Activated T-cell treated with anti-CD3 and anti-CD28 coated beads, Interleukin-2, amount 50 U/mL, for 24 hours (primary cell): ENCODE measurements at regions not wholly inside any gene's neighbourhood (a gene's known extent, or its start where the extent isn't known, plus 50 kb on each side); places are given as distances from the start of the nearest gene placed in this dataset.
"Not testable (repeated sequence)": the region's sequence is repeated elsewhere in the genome, so short reads cannot be mapped to it uniquely, and the experiment has no call there.

Experiments
- DNase-seq: peaks from one replicate; pipeline ENCODE4 v3.0.0-alpha.2; 2020
- H3K27ac Mint-ChIP-seq: 2 replicates; pipeline ENCODE4 v1.8.0; 2020; ENCODE audit warnings: mild to moderate bottlenecking, mixed read lengths
- H3K27me3 Mint-ChIP-seq: 2 replicates; pipeline ENCODE4 v1.8.0; 2020; ENCODE audit warnings: mixed read lengths
- H3K36me3 Mint-ChIP-seq: 2 replicates; pipeline ENCODE4 v1.8.0; 2020; ENCODE audit warnings: low read depth, mixed read lengths
- H3K4me1 Mint-ChIP-seq: 2 replicates; pipeline ENCODE4 v1.8.0; 2020; ENCODE audit warnings: low read depth, mixed read lengths
- H3K4me3 Mint-ChIP-seq: 2 replicates; pipeline ENCODE4 v1.8.0; 2020; ENCODE audit warnings: mild to moderate bottlenecking, moderate library complexity, mixed read lengths
- H3K9me3 Mint-ChIP-seq: 2 replicates; pipeline ENCODE4 v1.8.0; 2020; ENCODE audit warnings: mixed read lengths

GRCh38 chr3:109877616-109878015, 540.3 kb upstream of the DPPA4 start:
- not testable (repeated sequence) for H3K27me3 Mint-ChIP-seq, H3K4me3 Mint-ChIP-seq, H3K36me3 Mint-ChIP-seq, H3K4me1 Mint-ChIP-seq, H3K27ac Mint-ChIP-seq, H3K9me3 Mint-ChIP-seq, DNase-seq

- Mint-ChIP-seq H3K27ac (no peak overlapping the region), H3K4me3 (no peak overlapping the region), H3K9me3 (peaks cover 10% of the 10 kb centered on the region), H3K27me3 (no peaks in the 10 kb centered on the region), H3K4me1 (peaks cover 4% of the 10 kb centered on the region), H3K36me3 (no peaks in the 10 kb centered on the region)
- DNase-seq, result no peak
Observed at GRCh38 chr3:109882144-109882543, 544.8 kb upstream of the DPPA4 start.

DNA sequence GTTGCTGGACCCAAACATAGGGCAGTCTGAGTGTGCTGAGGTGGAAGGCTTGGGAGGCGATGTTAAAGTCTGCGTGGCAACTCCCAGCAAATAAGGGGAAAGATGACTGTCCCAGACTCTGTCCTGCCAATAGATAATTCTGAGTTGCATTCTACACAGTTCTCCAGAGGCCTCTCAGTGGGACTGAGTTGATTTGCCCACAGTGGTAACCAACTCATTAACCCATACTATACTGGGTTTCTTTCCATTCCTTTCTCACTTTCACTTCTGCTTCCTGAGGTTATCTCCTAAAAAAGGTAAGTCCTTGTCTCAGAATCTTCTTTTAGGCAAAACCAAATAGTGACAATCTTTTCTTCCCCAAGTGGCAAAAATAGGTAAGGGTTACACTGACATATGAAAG, 549.9 kb upstream of the DPPA4 start:
- Mint-ChIP-seq H3K36me3 (no peaks in the 10 kb centered on the region), H3K4me1 (peaks cover 4% of the 10 kb centered on the region), H3K9me3 (peaks cover 12% of the 10 kb centered on the region), H3K27ac (no peak overlapping the region), H3K27me3 (no peaks in the 10 kb centered on the region), H3K4me3 (no peak overlapping the region)
- DNase-seq, result no peak

- Mint-ChIP-seq H3K4me1 (peaks cover 4% of the 10 kb centered on the region), H3K27ac (no peak overlapping the region), H3K9me3 (peaks cover 9% of the 10 kb centered on the region), H3K36me3 (no peaks in the 10 kb centered on the region), H3K27me3 (no peaks in the 10 kb centered on the region), H3K4me3 (no peak overlapping the region)
- DNase-seq, result no peak
Observed at GRCh38 chr3:109888026-109888425, 550.7 kb upstream of the DPPA4 start.

- Mint-ChIP-seq H3K27ac (no peak overlapping the region), H3K4me1 (peaks cover 22% of the 10 kb centered on the region), H3K9me3 (no peaks in the 10 kb centered on the region), H3K4me3 (no peak overlapping the region), H3K27me3 (no peaks in the 10 kb centered on the region), H3K36me3 (no peaks in the 10 kb centered on the region)
- DNase-seq, result no peak
Observed at GRCh38 chr3:109897734-109898133, 560.4 kb upstream of the DPPA4 start.

GRCh38 chr3:109899925-109900324, 562.6 kb upstream of the DPPA4 start:
- Mint-ChIP-seq H3K27me3 (no peaks in the 10 kb centered on the region), H3K9me3 (no peaks in the 10 kb centered on the region), H3K4me3 (no peak overlapping the region), H3K27ac (no peak overlapping the region), H3K36me3 (no peaks in the 10 kb centered on the region), H3K4me1 (peaks cover 22% of the 10 kb centered on the region)
- no peak for DNase-seq

GRCh38 chr3:109900783-109901182, 563.4 kb upstream of the DPPA4 start:
- Mint-ChIP-seq H3K27me3 (no peaks in the 10 kb centered on the region), H3K36me3 (no peaks in the 10 kb centered on the region), H3K4me3 (no peak overlapping the region), H3K9me3 (no peaks in the 10 kb centered on the region), H3K4me1 (peaks cover 22% of the 10 kb centered on the region), H3K27ac (no peak overlapping the region)
- DNase-seq, result no peak

GRCh38 chr3:109902549-109902948, 565.2 kb upstream of the DPPA4 start:
- Mint-ChIP-seq H3K4me3 (no peak overlapping the region), H3K36me3 (no peaks in the 10 kb centered on the region), H3K27me3 (no peaks in the 10 kb centered on the region), H3K27ac (no peak overlapping the region), H3K9me3 (peaks cover 7% of the 10 kb centered on the region), H3K4me1 (peaks cover 22% of the 10 kb centered on the region)
- no peak for DNase-seq

- Mint-ChIP-seq H3K27ac (no peak overlapping the region), H3K9me3 (peaks cover 10% of the 10 kb centered on the region)
- DNase-seq, result no peak
Observed at GRCh38 chr3:109903100-109903499, 565.8 kb upstream of the DPPA4 start.

GRCh38 chr3:109910772-109911171, 573.4 kb upstream of the DPPA4 start:
- Mint-ChIP-seq H3K9me3 (peaks cover 23% of the 10 kb centered on the region), H3K4me1 (no peaks in the 10 kb centered on the region), H3K36me3 (no peaks in the 10 kb centered on the region), H3K4me3 (no peak overlapping the region), H3K27me3 (no peaks in the 10 kb centered on the region), H3K27ac (no peak overlapping the region)
- no peak for DNase-seq

More at GRCh38 chr3:109903100-109903499, 565.8 kb upstream of the DPPA4 start:
- Mint-ChIP-seq H3K27me3 (no peaks in the 10 kb centered on the region), H3K36me3 (no peaks in the 10 kb centered on the region), H3K4me3 (no peak overlapping the region), H3K4me1 (peaks cover 22% of the 10 kb centered on the region)

DNA sequence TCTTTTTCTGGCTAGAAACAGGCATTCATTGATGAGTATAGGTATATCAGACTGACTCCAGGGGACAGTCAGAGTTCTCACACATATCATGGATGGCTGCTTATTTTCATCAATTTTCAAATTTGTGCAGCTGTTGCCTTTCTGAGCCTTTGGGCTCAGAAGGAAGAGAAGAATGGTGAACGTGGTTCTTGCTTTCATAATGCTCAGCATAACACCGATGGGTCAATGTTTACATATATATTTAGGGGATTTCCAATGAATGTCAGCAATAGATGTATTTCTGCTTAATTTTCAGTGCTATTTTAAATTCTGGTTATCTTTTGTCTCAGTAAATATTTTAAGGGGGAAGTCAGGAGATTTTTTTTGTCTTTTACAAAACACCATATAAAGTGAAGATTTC, 581.4 kb upstream of the DPPA4 start:
- H3K4me1 Mint-ChIP-seq, result peaks cover 6% of the 10 kb centered on the region

DNA sequence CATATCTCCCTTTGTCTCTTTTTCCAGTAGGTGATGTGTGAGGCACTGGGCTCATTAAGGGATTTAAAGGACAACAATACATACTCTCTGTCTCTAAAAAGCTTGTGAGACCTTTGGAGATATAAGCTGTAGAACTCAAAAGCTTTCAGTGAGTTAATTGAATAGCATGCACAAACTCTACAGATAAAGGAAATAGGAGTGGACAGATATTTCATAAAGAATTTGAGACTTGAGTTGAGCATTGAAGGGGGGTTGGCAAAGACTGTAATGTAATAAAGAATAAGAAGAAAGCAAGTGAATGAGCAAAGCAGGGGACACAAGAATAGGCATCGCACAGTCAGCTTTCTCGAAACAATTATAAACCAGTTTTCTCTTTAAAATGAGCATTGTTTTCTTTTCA, 583.4 kb upstream of the DPPA4 start:
- Mint-ChIP-seq H3K4me1 (peaks cover 6% of the 10 kb centered on the region), H3K27ac (no peak overlapping the region), H3K9me3 (no peaks in the 10 kb centered on the region), H3K36me3 (no peaks in the 10 kb centered on the region), H3K27me3 (no peaks in the 10 kb centered on the region), H3K4me3 (no peak overlapping the region)
- no peak for DNase-seq

More for the DNA sequence above, 581.4 kb upstream of the DPPA4 start:
- Mint-ChIP-seq H3K27me3 (no peaks in the 10 kb centered on the region), H3K9me3 (peaks cover 6% of the 10 kb centered on the region), H3K27ac (no peak overlapping the region), H3K4me3 (no peak overlapping the region), H3K36me3 (no peaks in the 10 kb centered on the region)
- DNase-seq, result no peak

- DNase-seq, result no peak
- Mint-ChIP-seq H3K4me3 (no peak overlapping the region), H3K36me3 (no peaks in the 10 kb centered on the region), H3K27ac (no peak overlapping the region), H3K4me1 (peaks cover 6% of the 10 kb centered on the region), H3K9me3 (no peaks in the 10 kb centered on the region), H3K27me3 (no peaks in the 10 kb centered on the region)
Observed at GRCh38 chr3:109921509-109921908, 584.2 kb upstream of the DPPA4 start.

GRCh38 chr3:109922856-109923255, 585.5 kb upstream of the DPPA4 start:
- no peaks in the 10 kb centered on the region for H3K27me3 Mint-ChIP-seq
- H3K4me1 Mint-ChIP-seq, result peaks cover 17% of the 10 kb centered on the region
- H3K27ac Mint-ChIP-seq, result no peak overlapping the region
- H3K9me3 Mint-ChIP-seq, result no peaks in the 10 kb centered on the region
- no peak for DNase-seq
- H3K4me3 Mint-ChIP-seq, result no peak overlapping the region
- no peaks in the 10 kb centered on the region for H3K36me3 Mint-ChIP-seq

GRCh38 chr3:109923431-109923830, 586.1 kb upstream of the DPPA4 start:
- no peak for DNase-seq
- Mint-ChIP-seq H3K4me3 (no peak overlapping the region), H3K36me3 (no peaks in the 10 kb centered on the region)

DNA sequence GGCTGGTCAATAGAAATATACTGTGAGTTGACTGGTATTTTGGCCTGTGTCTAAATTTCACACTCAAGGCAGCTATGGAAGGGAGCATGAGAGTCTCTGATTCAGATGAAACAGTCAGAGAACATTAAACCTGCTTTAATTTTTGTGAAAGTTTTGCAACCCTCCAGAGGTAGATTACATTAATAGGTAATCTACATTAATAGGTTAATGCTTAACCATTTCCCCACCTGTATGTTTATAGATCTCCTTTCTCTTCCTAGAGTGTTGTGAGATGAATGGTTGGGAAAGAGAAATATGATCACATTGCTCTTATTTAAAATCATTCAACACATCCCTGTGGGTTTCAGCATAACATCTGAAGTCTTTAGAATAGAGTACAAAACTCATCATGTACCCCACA, 586.9 kb upstream of the DPPA4 start:
- Mint-ChIP-seq H3K36me3 (no peaks in the 10 kb centered on the region), H3K9me3 (no peaks in the 10 kb centered on the region), H3K27me3 (no peaks in the 10 kb centered on the region), H3K4me3 (no peak overlapping the region), H3K4me1 (peaks cover 17% of the 10 kb centered on the region), H3K27ac (no peak overlapping the region)
- DNase-seq, result no peak

More at GRCh38 chr3:109923431-109923830, 586.1 kb upstream of the DPPA4 start:
- Mint-ChIP-seq H3K27me3 (no peaks in the 10 kb centered on the region), H3K9me3 (no peaks in the 10 kb centered on the region), H3K4me1 (peaks cover 17% of the 10 kb centered on the region), H3K27ac (no peak overlapping the region)
